ENCODE measurements at regions not wholly inside any gene's neighbourhood (a gene's known extent, or its start where the extent isn't known, plus 50 kb on each side); places are given as distances from the start of the nearest gene placed in this dataset.

GRCh38 chr2:15761910-15762309 lies 170.2 kb downstream of the DDX1 start:
- TF ChIP-seq, protein P1, sequence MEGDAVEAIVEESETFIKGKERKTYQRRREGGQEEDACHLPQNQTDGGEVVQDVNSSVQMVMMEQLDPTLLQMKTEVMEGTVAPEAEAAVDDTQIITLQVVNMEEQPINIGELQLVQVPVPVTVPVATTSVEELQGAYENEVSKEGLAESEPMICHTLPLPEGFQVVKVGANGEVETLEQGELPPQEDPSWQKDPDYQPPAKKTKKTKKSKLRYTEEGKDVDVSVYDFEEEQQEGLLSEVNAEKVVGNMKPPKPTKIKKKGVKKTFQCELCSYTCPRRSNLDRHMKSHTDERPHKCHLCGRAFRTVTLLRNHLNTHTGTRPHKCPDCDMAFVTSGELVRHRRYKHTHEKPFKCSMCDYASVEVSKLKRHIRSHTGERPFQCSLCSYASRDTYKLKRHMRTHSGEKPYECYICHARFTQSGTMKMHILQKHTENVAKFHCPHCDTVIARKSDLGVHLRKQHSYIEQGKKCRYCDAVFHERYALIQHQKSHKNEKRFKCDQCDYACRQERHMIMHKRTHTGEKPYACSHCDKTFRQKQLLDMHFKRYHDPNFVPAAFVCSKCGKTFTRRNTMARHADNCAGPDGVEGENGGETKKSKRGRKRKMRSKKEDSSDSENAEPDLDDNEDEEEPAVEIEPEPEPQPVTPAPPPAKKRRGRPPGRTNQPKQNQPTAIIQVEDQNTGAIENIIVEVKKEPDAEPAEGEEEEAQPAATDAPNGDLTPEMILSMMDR (IDR thresholded peaks at IDR 0.05): no peak
- TF ChIP-seq POLR2AphosphoS5 (IDR thresholded peaks at IDR 0.05): no peak
- no peak for TF ChIP-seq POLR2A (IDR thresholded peaks at IDR 0.05)
